Endodermal cell (in vitro differentiated cells): ENCODE measurements at regions not wholly inside any gene's neighbourhood (a gene's known extent, or its start where the extent isn't known, plus 50 kb on each side); places are given as distances from the start of the nearest gene placed in this dataset.
"Not testable (repeated sequence)": the region's sequence is repeated elsewhere in the genome, so short reads cannot be mapped to it uniquely, and the experiment has no call there.

Source experiments
- DNase-seq: peaks from one replicate; pipeline ENCODE4 v3.0.0-alpha.2; 2017
- H3K27ac ChIP-seq: 2 replicates; pipeline ENCODE4 v1.5.1; 2013; ENCODE audit warnings: mild to moderate bottlenecking, low read depth, low read length, moderate library complexity
- H3K27me3 ChIP-seq: 2 replicates; pipeline ENCODE4 v1.6.1; 2013; ENCODE audit warnings: mild to moderate bottlenecking, low read length, moderate library complexity; ENCODE audit not compliant: insufficient read depth, control insufficient read depth, poor library complexity, severe bottlenecking
- H3K36me3 ChIP-seq: 2 replicates; pipeline ENCODE4 v1.7.0; 2013; ENCODE audit warnings: mild to moderate bottlenecking, low read length, moderate library complexity; ENCODE audit not compliant: control insufficient read depth, insufficient read depth
- H3K4me1 ChIP-seq: one replicate; pipeline ENCODE4 v1.7.0; 2013; ENCODE audit warnings: low read length; ENCODE audit not compliant: control insufficient read depth, insufficient read depth
- H3K4me3 ChIP-seq: 2 replicates; pipeline ENCODE4 v1.5.1; 2013; ENCODE audit warnings: mild to moderate bottlenecking, low read length, moderate library complexity
- H3K9ac ChIP-seq: 2 replicates; pipeline ENCODE4 v1.6.1; 2013; ENCODE audit warnings: mild to moderate bottlenecking, low read length, moderate library complexity; ENCODE audit not compliant: poor library complexity, severe bottlenecking; ENCODE audit errors: extremely low read depth
- H3K9me3 ChIP-seq: 2 replicates; pipeline ENCODE4 v1.6.1; 2013; ENCODE audit warnings: mild to moderate bottlenecking, low read length, moderate library complexity; ENCODE audit not compliant: control insufficient read depth
- H3K27ac Mint-ChIP-seq: 2 replicates; pipeline ENCODE4 v1.8.0; 2020; ENCODE audit warnings: mixed read lengths
- H3K27me3 Mint-ChIP-seq: 2 replicates; pipeline ENCODE4 v1.8.0; 2021; ENCODE audit warnings: mild to moderate bottlenecking, mixed read lengths; ENCODE audit not compliant: insufficient read depth
- H3K36me3 Mint-ChIP-seq: 2 replicates; pipeline ENCODE4 v1.8.0; 2020; ENCODE audit warnings: low read depth, mixed read lengths
- H3K4me1 Mint-ChIP-seq: 2 replicates; pipeline ENCODE4 v1.8.0; 2020; ENCODE audit warnings: mixed read lengths
- H3K4me3 Mint-ChIP-seq: 2 replicates; pipeline ENCODE4 v1.8.0; 2020; ENCODE audit warnings: mild to moderate bottlenecking, moderate library complexity, mixed read lengths
- H3K9me3 Mint-ChIP-seq: 2 replicates; pipeline ENCODE4 v1.8.0; 2020; ENCODE audit warnings: mild to moderate bottlenecking, mixed read lengths
- CTCF ChIP-seq: fragments of 200-600 bp; sonication (generic); conservative IDR thresholded peaks from 2 replicates; pipeline ENCODE4 v1.5.0; 2021; ENCODE audit warnings: antibody characterized with exemption, mild to moderate bottlenecking
- WGBS, 2 experiments: methylation state at CpG; one replicate each; pipeline versions ENCODE4 v1.1.5 to v1.1.7; 2013; ENCODE audit warnings: missing lambda C conversion rate in 2 of 2, mixed read lengths in 1 of 2; ENCODE audit not compliant: insufficient coverage in 1 of 2, insufficient read length in 1 of 2; 5-methylcytosine and 5-hydroxymethylcytosine counted together

DNA sequence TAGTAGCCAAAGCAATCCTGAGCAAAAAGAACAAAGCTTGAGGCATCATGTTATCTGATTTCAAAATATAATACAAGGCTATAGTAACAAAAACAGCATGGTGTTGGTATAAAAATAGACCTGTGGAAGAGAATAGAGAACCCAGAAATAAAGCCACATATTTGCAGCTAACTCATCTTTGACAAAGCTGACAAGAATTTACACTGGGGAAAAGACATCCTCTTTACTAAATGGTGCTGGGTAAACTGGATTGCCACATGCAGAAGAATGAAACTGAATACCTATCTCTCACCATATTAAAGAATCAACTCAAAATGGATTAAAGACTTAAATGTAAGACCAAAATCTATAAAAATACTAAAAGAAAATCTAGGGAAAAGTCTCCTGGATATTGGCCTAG is 59.5 kb upstream of the CD55 start:
- no peak overlapping the region for H3K27ac Mint-ChIP-seq
- Histone ChIP-seq H3K4me3 (no peak overlapping the region), H3K4me1 (no peaks in the 10 kb centered on the region), H3K27me3 (no peaks in the 10 kb centered on the region), H3K36me3 (no peaks in the 10 kb centered on the region), H3K9ac (no peak overlapping the region), H3K27ac (no peak overlapping the region), H3K9me3 (no peaks in the 10 kb centered on the region)
- H3K27me3 Mint-ChIP-seq = no peaks in the 10 kb centered on the region
- H3K4me3 Mint-ChIP-seq = no peak overlapping the region
- H3K36me3 Mint-ChIP-seq = no peaks in the 10 kb centered on the region
- H3K4me1 Mint-ChIP-seq = no peaks in the 10 kb centered on the region
- no peak for DNase-seq
- TF ChIP-seq CTCF = no peak
- peaks cover 1% of the 10 kb centered on the region for H3K9me3 Mint-ChIP-seq

- not testable (repeated sequence) for H3K4me1 ChIP-seq, H3K9ac ChIP-seq, H3K36me3 ChIP-seq, H3K4me3 ChIP-seq, H3K9me3 ChIP-seq, H3K27ac ChIP-seq, H3K9me3 Mint-ChIP-seq, H3K36me3 Mint-ChIP-seq, H3K4me3 Mint-ChIP-seq, H3K27me3 ChIP-seq, H3K4me1 Mint-ChIP-seq, H3K27me3 Mint-ChIP-seq, DNase-seq, H3K27ac Mint-ChIP-seq
- 82 to 89% methylated on average over 2 of the region's 3 CpGs for WGBS, 2 experiments
Observed at GRCh38 chr1:207262891-207263290, 58.6 kb upstream of the CD55 start.

DNA sequence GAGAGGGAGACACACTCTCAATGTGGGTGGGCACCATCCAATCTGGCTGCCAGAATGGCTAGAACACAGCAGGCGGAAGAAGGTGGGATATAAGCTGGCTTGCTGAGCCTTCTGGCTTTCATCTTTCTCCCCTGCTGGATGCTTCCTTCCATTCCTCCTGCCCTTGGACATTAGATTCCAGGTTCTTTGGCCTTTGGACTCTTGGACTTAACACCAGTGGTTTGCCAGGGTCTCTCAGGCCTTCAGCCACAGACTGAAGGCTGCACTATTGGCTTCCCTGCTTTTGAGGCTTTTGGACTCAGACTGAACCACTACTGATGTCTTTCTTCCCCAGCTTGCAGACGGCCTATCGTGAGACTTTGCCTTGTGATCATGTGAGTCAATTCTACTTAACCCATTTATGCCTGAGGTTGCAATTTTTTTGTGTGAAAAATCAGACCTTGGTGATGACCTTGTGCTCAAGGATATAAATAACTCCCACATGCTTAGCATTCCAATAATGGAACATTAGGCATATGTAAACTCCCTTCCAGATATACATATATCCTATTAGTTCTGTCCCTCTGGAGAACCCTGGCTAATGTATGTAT is 56.7 kb upstream of the CD55 start:
- Mint-ChIP-seq H3K4me1 (no peaks in the 10 kb centered on the region), H3K27me3 (no peaks in the 10 kb centered on the region), H3K9me3 (no peaks in the 10 kb centered on the region), H3K27ac (no peak overlapping the region), H3K4me3 (no peak overlapping the region), H3K36me3 (no peaks in the 10 kb centered on the region)
- no peaks in the 10 kb centered on the region for H3K36me3 ChIP-seq
- H3K27ac ChIP-seq = no peak overlapping the region
- no peak overlapping the region for H3K9ac ChIP-seq
- 85% methylated on average over 2 to 3 of the region's 3 CpGs for WGBS, 2 experiments
- H3K9me3 ChIP-seq = no peaks in the 10 kb centered on the region
- H3K4me3 ChIP-seq = no peak overlapping the region
- no peak for TF ChIP-seq CTCF
- no peaks in the 10 kb centered on the region for H3K27me3 ChIP-seq
- H3K4me1 ChIP-seq = no peaks in the 10 kb centered on the region
- DNase-seq = no peak

- Histone ChIP-seq H3K4me1 (no peaks in the 10 kb centered on the region), H3K27ac (no peak overlapping the region), H3K9me3 (peaks cover 4% of the 10 kb centered on the region), H3K36me3 (no peaks in the 10 kb centered on the region), H3K9ac (no peak overlapping the region), H3K4me3 (no peak overlapping the region), H3K27me3 (no peaks in the 10 kb centered on the region)
- DNase-seq = no peak
- no peaks in the 10 kb centered on the region for H3K27me3 Mint-ChIP-seq
- no peaks in the 10 kb centered on the region for H3K36me3 Mint-ChIP-seq
- H3K4me1 Mint-ChIP-seq = no peaks in the 10 kb centered on the region
- no peak for TF ChIP-seq CTCF
- peaks cover 4% of the 10 kb centered on the region for H3K9me3 Mint-ChIP-seq
- H3K27ac Mint-ChIP-seq = no peak overlapping the region
- H3K4me3 Mint-ChIP-seq = no peak overlapping the region
- WGBS, 2 experiments = 86 to 94% methylated on average over 1 of the region's 1 CpG
Observed at GRCh38 chr1:207268337-207268736, 53.1 kb upstream of the CD55 start.
